Posterior vena cava (tissue), 2 donors: ENCODE measurements at regions not wholly inside any gene's neighbourhood (a gene's known extent, or its start where the extent isn't known, plus 50 kb on each side); places are given as distances from the start of the nearest gene placed in this dataset.
"Not testable (repeated sequence)": the region's sequence is repeated elsewhere in the genome, so short reads cannot be mapped to it uniquely, and the experiment has no call there.

Experiments used
- DNase-seq: peaks from one replicate; pipeline ENCODE4 v3.0.0-alpha.2; 2020; ENCODE audit warnings: low spot score
- intact Hi-C, 2 donors: fragments of 100-400 bp; cut with DNase I; formaldehyde crosslinking; loops; one replicate each; pipeline versions ENCODE4 v1.14.1 to v1.14.2; 2022 to 2023
- donor health status: DM: yes; HTN: yes; CAD: no.
- donor health status: DM: yes; HTN: yes; CAD: no.

GRCh38 chr21:14740116-14740515 is 194.0 kb upstream of the SAMSN1 start:
- no peak for DNase-seq
- intact Hi-C loops: loop anchor here in 1 of 2 donors (2.0 kb wide), 1 partner anchor 23 kb away; no protein-coding TSS in a partner anchor

DNA sequence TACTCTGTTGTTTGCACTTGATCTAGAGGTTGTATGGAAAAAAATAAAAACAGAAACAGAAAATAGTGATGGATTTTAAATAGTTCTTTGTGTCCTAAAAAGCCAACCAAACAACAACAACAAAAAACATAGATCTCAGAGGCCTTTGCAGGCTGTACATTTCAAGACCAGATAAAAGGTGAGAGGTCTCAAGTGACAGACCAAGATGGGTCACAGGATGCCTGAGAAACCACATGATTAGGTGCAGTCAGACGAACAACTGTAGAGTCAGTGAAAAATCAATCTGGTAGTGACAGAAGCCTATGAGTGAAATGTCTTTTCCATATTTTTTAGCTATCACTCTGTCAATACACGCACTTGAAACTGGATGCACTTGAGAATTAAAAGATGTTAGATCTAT is 193.5 kb upstream of the SAMSN1 start:
- intact Hi-C loops: no loop called here
- no peak for DNase-seq

DNA sequence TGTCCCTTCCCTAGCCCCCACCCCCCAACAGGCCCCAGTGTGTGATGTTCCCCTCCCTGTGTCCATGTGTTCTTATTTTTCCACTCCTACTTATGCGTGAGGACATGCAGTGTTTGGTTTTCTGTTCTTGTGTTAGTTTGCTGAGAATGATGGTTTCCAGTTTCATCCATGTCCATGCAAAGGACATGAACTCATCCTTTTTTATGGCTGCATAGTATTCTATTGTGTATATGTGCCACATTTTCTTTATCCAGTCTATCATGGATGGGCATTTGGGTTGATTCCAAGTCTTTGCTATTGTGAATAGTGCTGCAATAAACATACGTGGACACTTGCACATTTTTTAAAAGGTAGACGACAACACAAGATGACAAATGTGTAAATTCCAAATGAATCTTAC is 192.5 kb upstream of the SAMSN1 start:
- DNase-seq, intact Hi-C loops: not testable (repeated sequence)

DNA sequence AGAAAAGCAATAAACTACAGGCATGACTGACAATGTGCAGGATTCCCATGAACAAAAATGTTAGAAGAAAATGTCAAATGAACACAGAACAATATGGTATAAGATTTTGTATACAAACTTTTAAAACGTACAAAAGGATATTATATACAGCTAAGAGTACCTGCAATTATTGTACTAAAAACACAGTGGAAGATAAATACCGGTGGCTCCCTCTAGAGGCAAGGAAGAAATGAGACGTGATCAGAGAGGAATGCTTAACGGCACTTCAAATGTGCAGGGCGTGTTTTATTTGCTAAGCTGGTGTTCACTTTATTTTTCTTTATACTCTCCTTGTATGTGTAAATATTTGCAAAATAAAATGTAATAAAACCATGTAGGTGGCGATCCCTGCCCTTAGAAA is 191.8 kb upstream of the SAMSN1 start:
- intact Hi-C loops: no loop called here
- no peak for DNase-seq

- no peak for DNase-seq
- intact Hi-C loops: no loop called here
Observed at GRCh38 chr21:14737284-14737691, 191.2 kb upstream of the SAMSN1 start.

DNA sequence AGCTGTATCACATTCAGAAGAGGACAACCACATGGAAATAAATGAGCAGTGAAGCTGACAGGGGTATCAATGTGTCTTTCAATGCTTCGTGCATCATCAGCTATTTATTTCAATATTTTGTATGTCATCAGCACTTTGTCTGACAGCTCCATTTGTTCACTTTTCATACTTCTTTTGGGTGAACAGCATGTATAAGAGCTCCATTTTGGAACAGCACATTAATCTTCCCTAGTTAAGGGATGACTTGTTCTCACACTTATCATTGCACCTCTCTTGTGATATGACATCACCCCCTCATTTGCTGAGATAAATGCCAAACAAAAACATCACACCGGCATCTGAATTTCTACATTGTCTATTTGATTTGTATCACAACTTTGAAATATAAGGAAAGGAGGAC is 190.6 kb upstream of the SAMSN1 start:
- DNase-seq: no peak
- intact Hi-C loops: no loop called here

DNA sequence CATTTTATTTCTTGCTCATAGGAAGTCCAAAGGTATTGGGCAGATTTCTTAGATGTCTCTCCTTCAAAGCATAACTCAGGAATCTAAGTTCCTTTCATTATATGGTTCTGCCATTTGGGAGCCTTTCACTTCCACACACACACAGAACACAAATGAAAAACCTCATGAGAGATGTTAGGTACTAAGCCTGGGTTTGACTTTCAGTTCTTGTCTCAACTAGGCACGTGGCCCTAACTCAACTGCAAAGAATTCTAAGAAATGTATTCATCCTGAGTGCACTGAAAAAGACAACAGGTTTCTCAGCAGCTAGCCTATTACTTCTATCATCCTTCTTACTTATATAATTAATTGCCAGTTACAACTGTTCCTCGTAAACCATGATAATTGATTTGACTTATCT is 190.0 kb upstream of the SAMSN1 start:
- intact Hi-C loops: no loop called here
- DNase-seq: no peak

- no peak for DNase-seq
- intact Hi-C loops: no loop called here
Observed at GRCh38 chr21:14734833-14735232, 188.7 kb upstream of the SAMSN1 start.

DNA sequence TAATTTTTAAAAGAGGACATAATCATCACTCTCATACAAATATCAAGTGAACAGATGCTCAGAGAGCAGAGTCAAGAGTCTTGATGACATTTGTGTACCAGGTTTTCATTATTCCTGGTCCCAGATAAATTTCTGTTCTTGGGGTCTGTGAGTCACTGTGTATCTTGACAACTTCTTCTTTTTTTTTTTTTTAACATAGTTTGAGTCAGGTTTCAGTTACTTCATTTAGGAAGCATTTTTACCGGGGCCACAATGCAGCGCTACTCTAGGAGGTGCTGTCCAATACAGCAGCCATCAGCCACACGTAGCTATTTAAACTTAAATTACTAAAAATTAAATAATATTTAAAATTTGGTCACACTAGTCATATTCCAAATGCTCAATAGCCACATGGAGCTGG is 188.1 kb upstream of the SAMSN1 start:
- intact Hi-C loops: no loop called here
- no peak for DNase-seq

DNA sequence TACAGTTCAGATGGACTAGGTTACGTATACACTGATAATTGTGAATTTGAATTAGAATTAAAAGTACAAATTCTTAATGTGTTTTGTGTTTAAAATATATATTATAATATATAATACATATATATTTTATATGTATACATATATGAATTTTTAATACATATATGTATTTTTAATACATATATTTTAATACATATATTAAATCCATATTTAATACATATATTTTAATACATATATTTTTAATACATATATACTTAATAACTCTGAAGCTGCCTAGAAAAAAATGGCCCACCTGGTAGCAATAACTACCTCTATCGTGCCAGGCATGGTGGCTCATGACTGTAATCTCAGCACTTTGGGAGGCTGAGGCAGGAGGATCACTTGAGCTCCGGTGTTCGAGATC is 179.1 kb upstream of the SAMSN1 start:
- no peak for DNase-seq
- intact Hi-C loops: no loop called here

DNA sequence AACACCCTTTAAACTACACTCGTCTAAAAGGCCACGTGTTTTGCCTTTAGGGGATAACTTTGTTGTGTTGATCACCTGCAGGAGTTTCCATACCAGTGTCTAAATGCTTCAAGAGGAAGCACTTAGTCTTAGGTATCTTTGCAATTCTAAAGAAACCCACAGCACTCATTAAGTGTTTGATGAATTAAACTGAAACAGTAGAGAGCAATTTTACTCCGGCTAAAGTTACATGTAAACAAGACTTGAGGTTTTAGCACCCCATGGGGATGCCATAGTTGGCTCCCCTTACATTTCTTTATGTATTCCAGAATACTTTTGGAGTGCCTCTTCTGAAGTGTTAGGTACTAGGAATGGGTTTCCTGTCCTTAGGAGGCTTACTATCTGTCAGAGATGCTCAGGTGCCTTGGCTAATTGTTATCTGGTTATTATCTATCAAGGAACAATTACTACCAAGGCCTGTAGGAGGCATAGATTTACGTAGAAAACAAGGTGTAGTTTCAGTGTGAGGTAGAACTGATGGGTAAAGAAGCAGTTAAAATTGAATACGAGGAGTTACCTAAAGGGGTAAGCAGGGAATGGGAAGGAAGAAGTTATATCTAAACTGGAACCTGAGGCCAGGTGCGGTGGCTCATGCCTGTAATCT is 176.8 kb upstream of the SAMSN1 start:
- DNase-seq: no peak
- intact Hi-C loops: no loop called here

DNA sequence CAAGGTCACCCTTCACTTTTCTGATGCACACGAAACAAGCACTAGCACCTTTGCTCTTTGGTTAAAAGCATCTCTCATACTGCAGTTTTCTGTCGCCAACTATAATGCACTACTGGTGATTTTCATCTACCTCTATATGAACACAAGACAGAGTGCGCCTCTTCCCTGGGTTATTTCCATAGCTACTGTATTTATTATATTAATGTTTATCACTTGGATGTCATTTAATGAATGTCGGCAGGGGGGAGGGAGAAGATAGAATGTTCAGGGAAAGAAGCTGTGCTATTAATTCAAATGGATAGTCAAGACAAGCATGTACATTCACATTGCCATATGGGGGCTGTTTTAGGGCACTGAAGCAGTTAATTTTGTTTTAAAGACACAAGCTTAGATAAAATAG is 174.1 kb upstream of the SAMSN1 start:
- intact Hi-C loops: no loop called here
- DNase-seq: no peak

- intact Hi-C loops: no loop called here
- no peak for DNase-seq
Observed at GRCh38 chr21:14718951-14719350, 172.8 kb upstream of the SAMSN1 start.

GRCh38 chr21:14716761-14717396 is 170.8 kb upstream of the SAMSN1 start:
- intact Hi-C loops: no loop called here
- no peak for DNase-seq

GRCh38 chr21:14713109-14713508 is 167.0 kb upstream of the SAMSN1 start:
- DNase-seq: no peak
- intact Hi-C loops: no loop called here

- intact Hi-C loops: no loop called here
Observed at GRCh38 chr21:14712121-14712715, 166.1 kb upstream of the SAMSN1 start.

GRCh38 chr21:14711287-14711686 is 165.2 kb upstream of the SAMSN1 start:
- DNase-seq: no peak
- intact Hi-C loops: no loop called here

More at GRCh38 chr21:14712121-14712715, 166.1 kb upstream of the SAMSN1 start:
- no peak for DNase-seq

- DNase-seq: no peak
- intact Hi-C loops: no loop called here
Observed at GRCh38 chr21:14707511-14708020, 161.5 kb upstream of the SAMSN1 start.

DNA sequence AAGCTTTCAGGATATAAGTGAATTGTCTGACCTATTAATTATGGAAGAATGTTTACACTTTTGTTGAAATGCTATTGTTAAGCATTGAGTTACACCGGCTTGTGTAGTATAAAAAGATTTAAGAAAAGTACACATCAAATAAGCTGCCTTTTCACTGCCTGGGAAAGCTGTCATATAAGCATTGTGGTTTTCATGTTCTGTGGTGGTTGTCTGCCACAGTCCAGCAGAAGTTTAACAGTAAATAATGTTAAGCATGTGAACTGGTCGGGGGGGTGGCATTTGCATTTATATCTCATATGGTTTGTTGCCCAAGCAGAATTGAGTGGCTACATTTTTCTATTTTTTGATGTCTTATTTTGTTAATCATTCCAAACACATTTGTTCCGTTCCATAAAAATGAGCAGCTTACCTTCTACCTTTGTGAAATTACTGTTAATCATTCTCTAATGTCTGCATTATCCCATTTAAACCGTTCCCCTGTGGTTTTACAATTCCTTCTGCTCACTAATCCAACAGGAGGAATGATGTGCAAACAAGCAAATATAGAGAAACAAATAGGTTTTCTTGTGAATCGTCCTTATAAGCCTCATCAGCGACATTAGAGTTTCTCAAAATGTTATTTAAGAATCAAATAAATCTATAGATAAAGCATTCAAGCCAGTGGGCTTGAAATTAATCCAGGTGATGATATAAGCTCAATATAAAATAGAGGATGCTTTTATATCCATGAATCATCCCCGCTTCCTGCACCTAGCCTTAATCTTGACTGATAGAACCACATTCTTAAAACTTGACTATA is 160.8 kb upstream of the SAMSN1 start:
- intact Hi-C loops: no loop called here
- no peak for DNase-seq
